Activated CD8-positive, alpha-beta T cell treated with anti-CD3 and anti-CD28 coated beads for 36 hours (primary cell): ENCODE measurements at regions not wholly inside any gene's neighbourhood (a gene's known extent, or its start where the extent isn't known, plus 50 kb on each side); places are given as distances from the start of the nearest gene placed in this dataset.

Source experiments
- ATAC-seq: fragments of 200-7000 bp; cut with Tn5 transposase; one replicate; pipeline ENCODE4 v1.10.0; 2021; ENCODE audit warnings: mild to moderate bottlenecking, moderate library complexity
- CTCF ChIA-PET: fragments of 350-600 bp; sonication (Branson Sonifier 250); formaldehyde crosslinking; loops from one replicate; lab custom pipeline; 2021; ENCODE audit warnings: antibody characterized with exemption; lab: Charles Lee
- POLR2A ChIA-PET: fragments of 350-600 bp; sonication (Branson Sonifier 250); formaldehyde crosslinking; loops from one replicate; lab custom pipeline; 2021; ENCODE audit warnings: antibody characterized with exemption; lab: Charles Lee
- DNase-seq: peaks from one replicate; pipeline ENCODE4 v3.0.0-alpha.2; 2020
- H3K27ac Mint-ChIP-seq: one replicate; pipeline ENCODE4 v1.8.0; 2021; ENCODE audit warnings: mild to moderate bottlenecking, mixed read lengths
- H3K27me3 Mint-ChIP-seq: one replicate; pipeline ENCODE4 v1.8.0; 2021; ENCODE audit warnings: mixed read lengths
- H3K36me3 Mint-ChIP-seq: one replicate; pipeline ENCODE4 v1.8.0; 2021; ENCODE audit warnings: low read depth, mixed read lengths
- H3K4me1 Mint-ChIP-seq: one replicate; pipeline ENCODE4 v1.8.0; 2021; ENCODE audit warnings: low read depth, mixed read lengths
- H3K4me3 Mint-ChIP-seq: one replicate; pipeline ENCODE4 v1.8.0; 2021; ENCODE audit warnings: mild to moderate bottlenecking, moderate library complexity, mixed read lengths
- H3K9me3 Mint-ChIP-seq: one replicate; pipeline ENCODE4 v1.8.0; 2021; ENCODE audit warnings: mixed read lengths
- intact Hi-C: fragments of 100-400 bp; cut with micrococcal nuclease; formaldehyde crosslinking; loops from one replicate; pipeline ENCODE4 v1.10.0; 2022
- TF ChIP-seq, protein P1 (sequence below): fragments of 200-600 bp; IDR thresholded peaks from one replicate; pipeline ENCODE4 v1.8.0; 2022; ENCODE audit warnings: antibody characterized with exemption, mild to moderate bottlenecking

DNA sequence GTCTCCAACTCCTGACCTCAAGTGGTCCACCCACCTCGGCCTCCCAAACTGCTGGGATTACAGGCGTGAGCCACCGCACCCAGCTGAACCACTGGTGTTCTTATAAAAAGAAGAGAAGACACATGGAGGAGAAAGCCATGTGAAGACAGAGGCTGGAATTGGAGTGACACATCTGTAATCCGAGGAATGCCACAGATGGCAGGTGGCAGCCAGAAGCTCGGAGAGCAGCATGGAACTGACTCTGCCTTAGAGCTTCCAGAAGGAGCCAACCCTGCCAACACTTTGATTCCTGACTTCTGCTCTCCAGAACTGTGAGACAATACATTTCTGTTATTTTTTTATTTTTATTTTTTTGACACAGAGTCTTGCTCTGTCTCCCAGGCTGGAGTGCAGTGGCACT, 59.0 kb upstream of the ATP2B4 start:
- no peak overlapping the region for H3K4me3 Mint-ChIP-seq
- no peak overlapping the region for H3K27ac Mint-ChIP-seq
- intact Hi-C loops, result no loop called here
- DNase-seq (no peak), ATAC-seq (no peak)
- TF ChIP-seq, protein P1, sequence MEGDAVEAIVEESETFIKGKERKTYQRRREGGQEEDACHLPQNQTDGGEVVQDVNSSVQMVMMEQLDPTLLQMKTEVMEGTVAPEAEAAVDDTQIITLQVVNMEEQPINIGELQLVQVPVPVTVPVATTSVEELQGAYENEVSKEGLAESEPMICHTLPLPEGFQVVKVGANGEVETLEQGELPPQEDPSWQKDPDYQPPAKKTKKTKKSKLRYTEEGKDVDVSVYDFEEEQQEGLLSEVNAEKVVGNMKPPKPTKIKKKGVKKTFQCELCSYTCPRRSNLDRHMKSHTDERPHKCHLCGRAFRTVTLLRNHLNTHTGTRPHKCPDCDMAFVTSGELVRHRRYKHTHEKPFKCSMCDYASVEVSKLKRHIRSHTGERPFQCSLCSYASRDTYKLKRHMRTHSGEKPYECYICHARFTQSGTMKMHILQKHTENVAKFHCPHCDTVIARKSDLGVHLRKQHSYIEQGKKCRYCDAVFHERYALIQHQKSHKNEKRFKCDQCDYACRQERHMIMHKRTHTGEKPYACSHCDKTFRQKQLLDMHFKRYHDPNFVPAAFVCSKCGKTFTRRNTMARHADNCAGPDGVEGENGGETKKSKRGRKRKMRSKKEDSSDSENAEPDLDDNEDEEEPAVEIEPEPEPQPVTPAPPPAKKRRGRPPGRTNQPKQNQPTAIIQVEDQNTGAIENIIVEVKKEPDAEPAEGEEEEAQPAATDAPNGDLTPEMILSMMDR, result no peak
- H3K4me1 Mint-ChIP-seq, result no peaks in the 10 kb centered on the region
- POLR2A ChIA-PET, result no interaction called here
- H3K9me3 Mint-ChIP-seq, result no peaks in the 10 kb centered on the region
- no peaks in the 10 kb centered on the region for H3K27me3 Mint-ChIP-seq
- CTCF ChIA-PET, result no interaction called here
- no peaks in the 10 kb centered on the region for H3K36me3 Mint-ChIP-seq

DNA sequence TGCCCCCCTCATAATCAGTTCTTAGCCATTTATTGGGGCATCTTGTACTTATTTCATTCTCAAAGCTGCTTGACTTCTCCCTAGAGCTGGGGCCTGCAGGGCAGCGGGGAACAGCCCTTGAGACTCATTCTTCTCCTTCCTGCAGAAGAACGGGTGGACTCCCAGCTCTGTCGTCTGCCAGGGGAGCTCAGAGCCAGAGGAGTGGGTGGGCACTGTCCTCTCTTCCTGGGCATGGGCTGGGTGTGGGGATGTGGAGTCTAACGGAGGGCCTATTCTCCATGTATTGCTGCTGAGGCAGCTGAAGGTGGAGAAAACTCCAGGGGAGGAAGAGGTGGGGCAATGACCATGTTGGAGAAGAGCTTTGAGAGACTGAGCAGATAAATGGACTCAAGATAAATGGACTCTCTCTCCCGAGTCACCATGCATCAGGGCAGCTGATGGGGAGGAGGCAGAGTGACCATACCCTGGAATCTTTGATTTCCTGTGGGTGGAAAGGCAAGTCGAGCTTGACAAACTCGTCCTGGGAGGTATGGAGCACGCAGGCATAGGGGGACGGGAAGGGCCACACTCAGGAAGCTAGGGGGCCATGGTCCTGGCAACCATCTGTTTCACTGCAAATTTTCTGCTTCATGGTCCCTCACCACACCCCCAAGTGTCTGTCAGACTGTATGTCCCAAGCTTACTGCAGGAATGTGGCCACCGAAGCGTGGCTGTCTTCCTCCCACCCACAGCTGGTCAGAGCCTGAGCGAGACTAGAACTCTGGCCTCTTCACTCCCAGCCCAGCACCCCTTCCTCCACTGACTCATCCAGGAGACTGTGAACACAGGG, 56.9 kb upstream of the ATP2B4 start:
- Mint-ChIP-seq H3K36me3 (no peaks in the 10 kb centered on the region), H3K4me3 (no peak overlapping the region), H3K9me3 (no peaks in the 10 kb centered on the region), H3K27ac (no peak overlapping the region), H3K27me3 (no peaks in the 10 kb centered on the region), H3K4me1 (no peaks in the 10 kb centered on the region)
- CTCF ChIA-PET, result no interaction called here
- ATAC-seq, result no peak
- DNase-seq, result no peak
- POLR2A ChIA-PET, result no interaction called here
- intact Hi-C loops, result no loop called here
- TF ChIP-seq, protein P1, result no peak

DNA sequence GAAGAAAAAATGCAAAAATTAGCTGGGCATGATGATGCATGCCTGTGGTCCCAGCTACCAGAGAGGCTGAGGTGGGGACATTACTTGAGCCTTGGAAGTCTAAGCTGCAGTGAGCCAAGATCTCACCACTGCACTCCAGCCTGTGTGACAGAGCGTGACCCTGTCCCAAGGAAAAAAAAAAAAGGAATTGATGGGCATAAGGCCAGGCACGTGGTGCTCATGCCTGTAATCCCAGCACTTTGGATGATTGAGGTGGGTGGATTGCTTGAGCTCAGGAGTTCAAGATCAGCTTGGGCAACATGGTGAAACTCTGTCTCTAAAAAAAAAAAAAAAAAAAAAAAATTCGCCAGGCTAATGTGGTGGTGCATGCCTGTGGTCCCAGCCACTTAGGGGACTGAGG, 55.8 kb upstream of the ATP2B4 start:
- CTCF ChIA-PET, result no interaction called here
- TF ChIP-seq, protein P1, result no peak

DNA sequence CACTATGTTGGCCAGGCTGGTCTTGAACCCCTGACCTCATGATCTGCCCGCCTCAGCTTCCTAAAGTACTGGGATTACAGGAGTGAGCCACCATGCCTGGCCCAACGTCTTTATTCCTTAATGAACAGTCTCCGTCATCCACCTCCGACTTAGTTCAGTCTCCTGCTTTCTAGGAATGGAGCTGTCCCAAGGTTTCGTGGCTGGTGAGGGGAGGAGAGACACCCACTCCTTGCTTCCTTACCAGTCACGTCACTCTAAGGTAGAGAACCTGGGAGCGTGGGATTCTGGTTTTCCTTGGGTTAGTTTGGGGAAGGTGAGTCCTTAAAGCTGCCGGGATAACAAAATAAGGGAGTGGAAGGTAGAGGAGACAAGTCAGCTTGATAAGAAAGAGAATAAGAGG, 55.0 kb upstream of the ATP2B4 start:
- TF ChIP-seq, protein P1, result no peak
- H3K4me3 Mint-ChIP-seq, result no peak overlapping the region
- no peaks in the 10 kb centered on the region for H3K9me3 Mint-ChIP-seq
- DNase-seq, result no peak
- ATAC-seq, result no peak
- no peaks in the 10 kb centered on the region for H3K36me3 Mint-ChIP-seq
- H3K27ac Mint-ChIP-seq, result no peak overlapping the region
- intact Hi-C loops, result no loop called here
- CTCF ChIA-PET, result no interaction called here
- POLR2A ChIA-PET, result no interaction called here
- H3K4me1 Mint-ChIP-seq, result no peaks in the 10 kb centered on the region
- no peaks in the 10 kb centered on the region for H3K27me3 Mint-ChIP-seq

More for the DNA sequence above, 55.8 kb upstream of the ATP2B4 start:
- Mint-ChIP-seq H3K9me3 (no peaks in the 10 kb centered on the region), H3K4me3 (no peak overlapping the region), H3K36me3 (no peaks in the 10 kb centered on the region), H3K27ac (no peak overlapping the region), H3K4me1 (no peaks in the 10 kb centered on the region), H3K27me3 (no peaks in the 10 kb centered on the region)
- DNase-seq (no peak), ATAC-seq (no peak)
- intact Hi-C loops, result no loop called here
- POLR2A ChIA-PET, result no interaction called here

DNA sequence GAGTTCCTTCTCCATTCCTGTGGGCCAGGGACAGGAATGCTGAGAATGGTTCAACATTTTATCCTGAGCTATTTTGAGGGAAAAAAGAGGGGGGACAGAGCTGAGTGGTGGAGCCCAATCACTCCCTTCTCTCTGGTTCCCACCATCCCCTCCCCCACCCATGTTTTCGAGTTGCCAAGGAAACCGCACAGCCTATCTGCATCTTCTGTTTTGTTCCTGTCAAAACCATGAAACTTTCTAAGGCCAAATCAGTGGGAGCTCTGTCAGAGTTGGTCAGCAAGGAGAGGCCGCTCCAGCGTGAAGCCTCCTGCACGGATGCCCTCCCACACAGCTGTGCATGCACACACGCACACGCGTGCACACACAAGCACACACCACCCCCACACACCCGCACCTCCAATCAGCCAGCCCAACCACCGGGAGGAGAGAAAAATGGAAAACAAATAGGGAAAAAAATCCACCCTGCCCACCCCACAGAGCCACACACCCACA, 54.5 kb upstream of the ATP2B4 start:
- ChIA-PET CTCF (interaction anchor here (1.3 kb wide), 1 partner anchor 305 kb away, joined by 3 read pairs; no protein-coding TSS in a partner anchor), POLR2A (no interaction called here)
- Mint-ChIP-seq H3K27ac (no peak overlapping the region), H3K4me3 (no peak overlapping the region), H3K27me3 (no peaks in the 10 kb centered on the region), H3K9me3 (no peaks in the 10 kb centered on the region), H3K4me1 (no peaks in the 10 kb centered on the region), H3K36me3 (no peaks in the 10 kb centered on the region)
- intact Hi-C loops, result no loop called here
- TF ChIP-seq, protein P1, result no peak
- DNase-seq (peak; percentile 2), ATAC-seq (no peak)
